ENCODE measurements at regions not wholly inside any gene's neighbourhood (a gene's known extent, or its start where the extent isn't known, plus 50 kb on each side); places are given as distances from the start of the nearest gene placed in this dataset.

- Histone ChIP-seq H3K4me3 (ENCODE audit: control insufficient read depth in 2 of 3, extremely low read depth in 1 of 3, insufficient read depth in 2 of 3, low read depth in 1 of 3, low read length in 3 of 3) (no peak overlapping the region), H3K27ac (ENCODE audit: control insufficient read depth, insufficient read depth, low read length) (no peak overlapping the region), H3K4me1 (ENCODE audit: control insufficient read depth, extremely low read depth, insufficient read depth, low read length) (no peaks in the 10 kb centered on the region), H3K27me3 (ENCODE audit: control insufficient read depth, extremely low read depth, insufficient read depth, low read length) (peaks cover 2% of the 10 kb centered on the region), H4K20me1 (ENCODE audit: control insufficient read depth, extremely low read depth, insufficient read depth, low read length) (no peaks in the 10 kb centered on the region), H3K79me2 (ENCODE audit: control insufficient read depth, insufficient read depth, low read length) (no peaks in the 10 kb centered on the region), H3K36me3 (ENCODE audit: control insufficient read depth in 2 of 2, extremely low read depth in 1 of 2, insufficient read depth in 2 of 2, low read length in 2 of 2) (no peaks in the 10 kb centered on the region), H3K9ac (ENCODE audit: control insufficient read depth, extremely low read depth, insufficient read depth, low read length) (no peak overlapping the region), H3K9me3 (ENCODE audit: control insufficient read depth, low read depth, low read length) (no peaks in the 10 kb centered on the region), H2AFZ (ENCODE audit: control insufficient read depth, low read length) (no peak overlapping the region), H3K4me2 (ENCODE audit: control insufficient read depth, extremely low read depth, insufficient read depth, low read depth, low read length) (no peak overlapping the region), H3K9me1 (ENCODE audit: control insufficient read depth, extremely low read depth, insufficient read depth, low read length) (no peaks in the 10 kb centered on the region)
- DNase-seq (ENCODE audit: low read depth, low spot score) = no peak
- TF ChIP-seq EZH2 (IDR thresholded peaks at IDR 0.05; ENCODE audit: low read length) = no peak
- TF ChIP-seq CTCF (optimal IDR thresholded peaks at IDR 0.05 in 1 of 3, IDR thresholded peaks at IDR 0.05 in 1 of 3, conservative IDR thresholded peaks at IDR 0.05 in 1 of 3; ENCODE audit: extremely low read depth in 1 of 3, insufficient read depth in 2 of 3, low read length in 3 of 3) = no peak
- FAIRE-seq = no peak
- dilution Hi-C loops (cut with MboI; ENCODE audit: extremely low pct_ligation_motif_present, low sequenced_read_pairs) = no loop called here
Measured at GRCh38 chr3:70657454-70657853, 345.0 kb upstream of the MDFIC2 start.

- Histone ChIP-seq H3K4me3 (ENCODE audit: control insufficient read depth in 2 of 3, extremely low read depth in 1 of 3, insufficient read depth in 2 of 3, low read depth in 1 of 3, low read length in 3 of 3) (no peak overlapping the region), H3K36me3 (ENCODE audit: control insufficient read depth in 2 of 2, extremely low read depth in 1 of 2, insufficient read depth in 2 of 2, low read length in 2 of 2) (no peaks in the 10 kb centered on the region), H3K4me2 (ENCODE audit: control insufficient read depth, extremely low read depth, insufficient read depth, low read depth, low read length) (no peak overlapping the region), H3K9ac (ENCODE audit: control insufficient read depth, extremely low read depth, insufficient read depth, low read length) (no peak overlapping the region), H3K9me1 (ENCODE audit: control insufficient read depth, extremely low read depth, insufficient read depth, low read length) (no peaks in the 10 kb centered on the region), H2AFZ (ENCODE audit: control insufficient read depth, low read length) (no peak overlapping the region), H3K9me3 (ENCODE audit: control insufficient read depth, low read depth, low read length) (no peaks in the 10 kb centered on the region), H3K27me3 (ENCODE audit: control insufficient read depth, extremely low read depth, insufficient read depth, low read length) (no peaks in the 10 kb centered on the region), H4K20me1 (ENCODE audit: control insufficient read depth, extremely low read depth, insufficient read depth, low read length) (no peaks in the 10 kb centered on the region), H3K79me2 (ENCODE audit: control insufficient read depth, insufficient read depth, low read length) (no peaks in the 10 kb centered on the region), H3K27ac (ENCODE audit: control insufficient read depth, insufficient read depth, low read length) (no peak overlapping the region), H3K4me1 (ENCODE audit: control insufficient read depth, extremely low read depth, insufficient read depth, low read length) (no peaks in the 10 kb centered on the region)
- dilution Hi-C loops (cut with MboI; ENCODE audit: extremely low pct_ligation_motif_present, low sequenced_read_pairs) = no loop called here
- no peak for FAIRE-seq
- TF ChIP-seq EZH2 (IDR thresholded peaks at IDR 0.05; ENCODE audit: low read length) (no peak), CTCF (optimal IDR thresholded peaks at IDR 0.05 in 1 of 3, IDR thresholded peaks at IDR 0.05 in 1 of 3, conservative IDR thresholded peaks at IDR 0.05 in 1 of 3; ENCODE audit: extremely low read depth in 1 of 3, insufficient read depth in 2 of 3, low read length in 3 of 3) (no peak)
- DNase-seq (ENCODE audit: low read depth, low spot score) = no peak
Measured at GRCh38 chr3:70647823-70648222, 335.4 kb upstream of the MDFIC2 start.
